GM12878 (cell line): ENCODE measurements at regions not wholly inside any gene's neighbourhood (a gene's known extent, or its start where the extent isn't known, plus 50 kb on each side); places are given as distances from the start of the nearest gene placed in this dataset.

Experiments used
- ASH2L ChIP-seq: fragments of 300-600, 200-600 bp; sonication (generic); IDR thresholded peaks from 2 replicates; pipeline ENCODE4 v1.6.1; 2017; ENCODE audit warnings: low read depth, mild to moderate bottlenecking, borderline replicate concordance
- CTCF ChIP-seq, 3 experiments: IDR thresholded peaks in 2 of 3; conservative IDR thresholded peaks in 1 of 3; 2 replicates each; pipeline ENCODE4 v1.5.1; 2011; ENCODE audit warnings: low read depth in 3 of 3, low read length in 3 of 3, mild to moderate bottlenecking in 3 of 3, control low read depth in 2 of 3, moderate library complexity in 2 of 3, inconsistent platforms in 1 of 3, mixed read lengths in 1 of 3; ENCODE audit not compliant: control insufficient read depth in 2 of 3, insufficient read depth in 1 of 3; ENCODE audit errors: extremely low read depth in 1 of 3
- EGR1 ChIP-seq, 2 experiments: IDR thresholded peaks; 1 replicate in 1 of 2; 2 replicates in 1 of 2; pipeline ENCODE4 v1.6.1; 2011 to 2012; ENCODE audit warnings: low read depth in 2 of 2, low read length in 2 of 2, borderline replicate concordance in 1 of 2, mild to moderate bottlenecking in 1 of 2, moderate library complexity in 1 of 2
- NRF1 ChIP-seq: conservative IDR thresholded peaks from 2 replicates; pipeline ENCODE4 v1.6.1; 2011; ENCODE audit warnings: mild to moderate bottlenecking, low read depth, low read length, improper control_type of control experiment
- RBBP5 ChIP-seq: fragments of 200-600 bp; sonication (generic); conservative IDR thresholded peaks from 2 replicates; pipeline ENCODE4 v1.6.1; 2016
- RFX5 ChIP-seq: IDR thresholded peaks from 2 replicates; pipeline ENCODE4 v1.6.1; 2011; ENCODE audit warnings: low read depth, low read length, improper control_type of control experiment
- SUZ12 ChIP-seq: fragments of 200-600 bp; sonication (generic); IDR thresholded peaks from one replicate; pipeline ENCODE4 v1.6.1; 2018; ENCODE audit warnings: antibody characterized with exemption, mild to moderate bottlenecking; ENCODE audit not compliant: unreplicated experiment
- TARDBP ChIP-seq: IDR thresholded peaks from 2 replicates; pipeline ENCODE4 v1.6.1; 2016; ENCODE audit warnings: borderline replicate concordance
- TF ChIP-seq, protein P1 (sequence below): fragments of 450-650 bp; IDR thresholded peaks from 2 replicates; pipeline ENCODE4 v1.6.1; 2016; ENCODE audit warnings: mild to moderate bottlenecking, moderate library complexity, borderline replicate concordance

DNA sequence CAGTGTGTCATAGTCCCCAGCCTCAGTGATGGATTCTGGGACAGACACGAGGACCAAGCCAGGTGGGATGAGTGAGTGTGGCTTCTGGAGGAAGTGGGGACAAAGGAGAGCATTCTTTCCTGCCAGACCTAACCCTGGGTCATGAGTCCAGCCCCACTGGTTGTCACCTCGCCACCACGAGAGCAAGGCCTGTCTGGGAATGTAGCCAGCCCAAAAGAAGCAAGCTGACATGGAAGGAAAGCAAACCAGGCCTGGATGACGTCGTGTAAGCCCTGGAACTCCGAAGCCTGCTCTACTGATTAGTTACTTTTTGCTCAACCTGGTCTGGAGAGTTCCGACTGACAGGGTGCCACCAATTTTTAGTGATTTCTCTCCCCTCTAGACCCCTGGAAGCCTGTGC, 105.9 kb downstream of the SINHCAF start:
- no peak for TF ChIP-seq ASH2L
- TF ChIP-seq EGR1 (IDR thresholded peaks at IDR 0.05; ENCODE audit: borderline replicate concordance in 1 of 2, low read depth in 2 of 2, low read length in 2 of 2) = no peak
- TF ChIP-seq, protein P1, sequence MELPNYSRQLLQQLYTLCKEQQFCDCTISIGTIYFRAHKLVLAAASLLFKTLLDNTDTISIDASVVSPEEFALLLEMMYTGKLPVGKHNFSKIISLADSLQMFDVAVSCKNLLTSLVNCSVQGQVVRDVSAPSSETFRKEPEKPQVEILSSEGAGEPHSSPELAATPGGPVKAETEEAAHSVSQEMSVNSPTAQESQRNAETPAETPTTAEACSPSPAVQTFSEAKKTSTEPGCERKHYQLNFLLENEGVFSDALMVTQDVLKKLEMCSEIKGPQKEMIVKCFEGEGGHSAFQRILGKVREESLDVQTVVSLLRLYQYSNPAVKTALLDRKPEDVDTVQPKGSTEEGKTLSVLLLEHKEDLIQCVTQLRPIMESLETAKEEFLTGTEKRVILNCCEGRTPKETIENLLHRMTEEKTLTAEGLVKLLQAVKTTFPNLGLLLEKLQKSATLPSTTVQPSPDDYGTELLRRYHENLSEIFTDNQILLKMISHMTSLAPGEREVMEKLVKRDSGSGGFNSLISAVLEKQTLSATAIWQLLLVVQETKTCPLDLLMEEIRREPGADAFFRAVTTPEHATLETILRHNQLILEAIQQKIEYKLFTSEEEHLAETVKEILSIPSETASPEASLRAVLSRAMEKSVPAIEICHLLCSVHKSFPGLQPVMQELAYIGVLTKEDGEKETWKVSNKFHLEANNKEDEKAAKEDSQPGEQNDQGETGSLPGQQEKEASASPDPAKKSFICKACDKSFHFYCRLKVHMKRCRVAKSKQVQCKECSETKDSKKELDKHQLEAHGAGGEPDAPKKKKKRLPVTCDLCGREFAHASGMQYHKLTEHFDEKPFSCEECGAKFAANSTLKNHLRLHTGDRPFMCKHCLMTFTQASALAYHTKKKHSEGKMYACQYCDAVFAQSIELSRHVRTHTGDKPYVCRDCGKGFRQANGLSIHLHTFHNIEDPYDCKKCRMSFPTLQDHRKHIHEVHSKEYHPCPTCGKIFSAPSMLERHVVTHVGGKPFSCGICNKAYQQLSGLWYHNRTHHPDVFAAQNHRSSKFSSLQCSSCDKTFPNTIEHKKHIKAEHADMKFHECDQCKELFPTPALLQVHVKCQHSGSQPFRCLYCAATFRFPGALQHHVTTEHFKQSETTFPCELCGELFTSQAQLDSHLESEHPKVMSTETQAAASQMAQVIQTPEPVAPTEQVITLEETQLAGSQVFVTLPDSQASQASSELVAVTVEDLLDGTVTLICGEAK = no peak
- no peak for TF ChIP-seq RFX5
- no peak for TF ChIP-seq RBBP5
- TF ChIP-seq TARDBP = no peak
- TF ChIP-seq CTCF (IDR thresholded peaks at IDR 0.05 in 2 of 3, conservative IDR thresholded peaks at IDR 0.05 in 1 of 3; ENCODE audit: control insufficient read depth in 2 of 3, extremely low read depth in 1 of 3, insufficient read depth in 1 of 3, low read depth in 3 of 3, low read length in 3 of 3) = no peak
- no peak for TF ChIP-seq SUZ12
- no peak for TF ChIP-seq NRF1
